ENCODE measurements at regions not wholly inside any gene's neighbourhood (a gene's known extent, or its start where the extent isn't known, plus 50 kb on each side); places are given as distances from the start of the nearest gene placed in this dataset.

GRCh38 chr2:41187376-41188122 lies 735.7 kb upstream of the SLC8A1 start:
- intact Hi-C loops (cut with DNase I): no loop called here

DNA sequence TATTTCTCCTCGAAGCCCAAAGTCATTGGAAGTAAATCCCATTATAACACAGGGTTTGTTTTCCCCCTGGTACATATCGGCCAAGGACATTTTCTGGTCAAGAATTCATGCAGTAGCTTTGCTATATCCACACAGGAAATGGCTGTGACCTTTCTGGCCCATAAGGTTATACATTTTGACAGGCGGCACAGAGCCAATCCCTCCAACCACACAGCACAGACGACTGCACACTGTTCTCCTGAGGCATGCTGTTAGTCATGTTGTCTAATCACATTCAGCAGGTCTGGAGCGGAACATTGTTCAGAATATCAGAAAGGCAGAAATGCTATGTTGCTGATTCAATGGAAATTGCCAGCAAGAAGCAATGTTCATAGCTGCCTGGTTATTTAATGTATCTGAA lies 742.3 kb upstream of the SLC8A1 start:
- 47% methylated on average over 5 of the region's 5 CpGs for WGBS (ENCODE audit: insufficient coverage, low coverage, low lambda C conversion rate, missing lambda C conversion rate)

More at GRCh38 chr2:41187376-41188122, 735.7 kb upstream of the SLC8A1 start:
- H3K27me3 ChIP-seq: no peaks in the 10 kb centered on the region
- H3K27ac ChIP-seq: no peak overlapping the region
- ATAC-seq (no peak), DNase-seq (no peak)
- no peaks in the 10 kb centered on the region for H3K9me3 ChIP-seq
- no peak overlapping the region for H3K4me3 ChIP-seq
- 61% methylated on average over 5 of the region's 5 CpGs for WGBS (ENCODE audit: insufficient coverage, low coverage, low lambda C conversion rate, missing lambda C conversion rate)
- no peaks in the 10 kb centered on the region for H3K4me1 ChIP-seq
- TF ChIP-seq POLR2A (IDR thresholded peaks at IDR 0.05): no peak
- no peak for TF ChIP-seq CTCF (IDR thresholded peaks at IDR 0.05)
- H3K36me3 ChIP-seq: no peaks in the 10 kb centered on the region

GRCh38 chr2:41197781-41198180 lies 745.9 kb upstream of the SLC8A1 start:
- intact Hi-C loops (cut with DNase I): no loop called here
- Histone ChIP-seq H3K27me3 (no peaks in the 10 kb centered on the region), H3K27ac (no peak overlapping the region), H3K4me1 (no peaks in the 10 kb centered on the region), H3K36me3 (no peaks in the 10 kb centered on the region), H3K4me3 (no peak overlapping the region), H3K9me3 (no peaks in the 10 kb centered on the region)
- no peak for DNase-seq
- ATAC-seq: no peak
- TF ChIP-seq CTCF (IDR thresholded peaks at IDR 0.05): no peak
- no peak for TF ChIP-seq POLR2A (IDR thresholded peaks at IDR 0.05)
- 55% methylated on average over 4 of the region's 4 CpGs for WGBS (ENCODE audit: insufficient coverage, low coverage, low lambda C conversion rate, missing lambda C conversion rate)

More for the DNA sequence above, 742.3 kb upstream of the SLC8A1 start:
- intact Hi-C loops (cut with DNase I): no loop called here
- peak; percentile 47 to 88 (median 72) for ATAC-seq
- no peaks in the 10 kb centered on the region for H3K36me3 ChIP-seq
- TF ChIP-seq CTCF (IDR thresholded peaks at IDR 0.05) (no peak), POLR2A (IDR thresholded peaks at IDR 0.05) (no peak)
- no peak overlapping the region for H3K27ac ChIP-seq
- no peaks in the 10 kb centered on the region for H3K27me3 ChIP-seq
- no peak overlapping the region for H3K4me3 ChIP-seq
- H3K4me1 ChIP-seq: no peaks in the 10 kb centered on the region
- H3K9me3 ChIP-seq: no peaks in the 10 kb centered on the region
- DNase-seq: peak; percentile 18 to 50 (median 35)

DNA sequence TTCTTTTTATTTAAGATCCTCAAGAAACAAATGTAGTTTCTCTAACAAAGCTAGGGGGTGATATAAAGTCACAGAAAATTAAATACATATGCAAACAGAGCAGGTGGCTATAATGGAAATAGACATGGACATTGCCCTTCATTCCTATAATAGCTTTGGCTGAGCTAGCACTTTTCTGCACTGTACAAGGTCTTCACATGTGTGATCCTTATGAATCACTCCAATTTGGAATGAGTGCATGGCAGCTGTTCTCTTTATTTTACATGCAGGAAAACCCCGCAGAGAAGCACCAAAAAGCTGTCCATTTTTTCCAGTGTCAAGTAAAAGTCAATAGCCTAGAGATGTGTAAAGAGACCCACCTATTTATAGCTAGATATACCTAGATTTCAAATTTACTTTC lies 747.4 kb upstream of the SLC8A1 start:
- Histone ChIP-seq H3K27ac (no peak overlapping the region), H3K27me3 (no peaks in the 10 kb centered on the region), H3K4me3 (no peak overlapping the region), H3K9me3 (no peaks in the 10 kb centered on the region), H3K4me1 (no peaks in the 10 kb centered on the region), H3K36me3 (no peaks in the 10 kb centered on the region)
- no peak for ATAC-seq
- TF ChIP-seq CTCF (IDR thresholded peaks at IDR 0.05): no peak
- TF ChIP-seq POLR2A (IDR thresholded peaks at IDR 0.05): no peak
- intact Hi-C loops (cut with DNase I): no loop called here
- 36% methylated on average over 1 of the region's 1 CpG for WGBS (ENCODE audit: insufficient coverage, low coverage, low lambda C conversion rate, missing lambda C conversion rate)
- DNase-seq: no peak
